ENCODE measurements at regions not wholly inside any gene's neighbourhood (a gene's known extent, or its start where the extent isn't known, plus 50 kb on each side); places are given as distances from the start of the nearest gene placed in this dataset.

- TF ChIP-seq, protein P1, sequence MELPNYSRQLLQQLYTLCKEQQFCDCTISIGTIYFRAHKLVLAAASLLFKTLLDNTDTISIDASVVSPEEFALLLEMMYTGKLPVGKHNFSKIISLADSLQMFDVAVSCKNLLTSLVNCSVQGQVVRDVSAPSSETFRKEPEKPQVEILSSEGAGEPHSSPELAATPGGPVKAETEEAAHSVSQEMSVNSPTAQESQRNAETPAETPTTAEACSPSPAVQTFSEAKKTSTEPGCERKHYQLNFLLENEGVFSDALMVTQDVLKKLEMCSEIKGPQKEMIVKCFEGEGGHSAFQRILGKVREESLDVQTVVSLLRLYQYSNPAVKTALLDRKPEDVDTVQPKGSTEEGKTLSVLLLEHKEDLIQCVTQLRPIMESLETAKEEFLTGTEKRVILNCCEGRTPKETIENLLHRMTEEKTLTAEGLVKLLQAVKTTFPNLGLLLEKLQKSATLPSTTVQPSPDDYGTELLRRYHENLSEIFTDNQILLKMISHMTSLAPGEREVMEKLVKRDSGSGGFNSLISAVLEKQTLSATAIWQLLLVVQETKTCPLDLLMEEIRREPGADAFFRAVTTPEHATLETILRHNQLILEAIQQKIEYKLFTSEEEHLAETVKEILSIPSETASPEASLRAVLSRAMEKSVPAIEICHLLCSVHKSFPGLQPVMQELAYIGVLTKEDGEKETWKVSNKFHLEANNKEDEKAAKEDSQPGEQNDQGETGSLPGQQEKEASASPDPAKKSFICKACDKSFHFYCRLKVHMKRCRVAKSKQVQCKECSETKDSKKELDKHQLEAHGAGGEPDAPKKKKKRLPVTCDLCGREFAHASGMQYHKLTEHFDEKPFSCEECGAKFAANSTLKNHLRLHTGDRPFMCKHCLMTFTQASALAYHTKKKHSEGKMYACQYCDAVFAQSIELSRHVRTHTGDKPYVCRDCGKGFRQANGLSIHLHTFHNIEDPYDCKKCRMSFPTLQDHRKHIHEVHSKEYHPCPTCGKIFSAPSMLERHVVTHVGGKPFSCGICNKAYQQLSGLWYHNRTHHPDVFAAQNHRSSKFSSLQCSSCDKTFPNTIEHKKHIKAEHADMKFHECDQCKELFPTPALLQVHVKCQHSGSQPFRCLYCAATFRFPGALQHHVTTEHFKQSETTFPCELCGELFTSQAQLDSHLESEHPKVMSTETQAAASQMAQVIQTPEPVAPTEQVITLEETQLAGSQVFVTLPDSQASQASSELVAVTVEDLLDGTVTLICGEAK (IDR thresholded peaks at IDR 0.05): no peak
- TF ChIP-seq, protein P1 (CRISPR knock-in tag; IDR thresholded peaks at IDR 0.05): no peak
- TF ChIP-seq ZNF121 (CRISPR knock-in tag; conservative IDR thresholded peaks at IDR 0.05) (no peak), ZNF3 (CRISPR knock-in tag; IDR thresholded peaks at IDR 0.05) (no peak), CAMTA2 (CRISPR knock-in tag; conservative IDR thresholded peaks at IDR 0.05) (no peak)
- TF ChIP-seq, protein P2, sequence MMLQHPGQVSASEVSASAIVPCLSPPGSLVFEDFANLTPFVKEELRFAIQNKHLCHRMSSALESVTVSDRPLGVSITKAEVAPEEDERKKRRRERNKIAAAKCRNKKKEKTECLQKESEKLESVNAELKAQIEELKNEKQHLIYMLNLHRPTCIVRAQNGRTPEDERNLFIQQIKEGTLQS (IDR thresholded peaks at IDR 0.05): no peak
- TF ChIP-seq, protein P2 (CRISPR knock-in tag; conservative IDR thresholded peaks at IDR 0.05): no peak
These were observed 205.0 kb downstream of the TOMM20 start (continued) for GRCh38 chr1:234923626-234924025.

Data from K562 (cell line).